Bronchial epithelial cell (primary cell): ENCODE measurements at regions not wholly inside any gene's neighbourhood (a gene's known extent, or its start where the extent isn't known, plus 50 kb on each side); places are given as distances from the start of the nearest gene placed in this dataset.
"Not testable (repeated sequence)": the region's sequence is repeated elsewhere in the genome, so short reads cannot be mapped to it uniquely, and the experiment has no call there.

Experiments used
- DNase-seq: peaks from one replicate; pipeline ENCODE4 v3.0.0-alpha.2; 2010; ENCODE audit warnings: low read depth
- FAIRE-seq: peaks from 2 replicates; lab custom pipeline; 2011; peaks lifted over from hg19 to GRCh38; lab: Jason Lieb, UNC
- H3K27me3 ChIP-seq: 2 replicates; pipeline ENCODE4 v1.5.1; 2011; ENCODE audit warnings: low read length; ENCODE audit not compliant: control insufficient read depth, insufficient read depth
- H3K36me3 ChIP-seq: 2 replicates; pipeline ENCODE4 v1.5.1; 2011; ENCODE audit warnings: low read length; ENCODE audit not compliant: control insufficient read depth, insufficient read depth
- H3K4me3 ChIP-seq: 2 replicates; pipeline ENCODE4 v1.5.1; 2011; ENCODE audit warnings: mild to moderate bottlenecking, low read depth, low read length, control low read depth
- TF ChIP-seq, protein P1 (sequence below): IDR thresholded peaks from 2 replicates; pipeline ENCODE4 v1.5.1; 2011; ENCODE audit warnings: mild to moderate bottlenecking, moderate library complexity, low read length, control low read depth, inconsistent platforms; ENCODE audit not compliant: insufficient read depth, severe bottlenecking

DNA sequence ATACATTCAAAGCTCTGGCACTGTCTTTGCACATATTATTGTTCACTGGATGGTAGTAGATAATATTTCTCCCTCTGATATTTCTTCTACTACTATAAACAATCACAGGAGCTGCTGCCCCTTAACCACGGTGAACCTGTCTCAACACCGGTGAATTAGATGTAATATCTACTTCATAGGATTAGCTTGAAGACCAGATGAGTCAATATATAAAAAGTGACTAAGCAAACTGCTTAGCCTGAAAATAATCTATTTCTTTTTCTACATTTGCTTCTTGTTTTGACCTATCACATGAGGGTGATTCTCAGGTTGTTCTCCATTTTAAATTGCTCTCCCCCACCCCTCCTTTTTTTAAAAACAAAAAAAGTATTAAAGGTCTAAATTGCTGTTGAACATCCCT lies 645.5 kb downstream of the ANKRD50 start:
- no peaks in the 10 kb centered on the region for H3K27me3 ChIP-seq
- H3K4me3 ChIP-seq: no peak overlapping the region
- TF ChIP-seq, protein P1, sequence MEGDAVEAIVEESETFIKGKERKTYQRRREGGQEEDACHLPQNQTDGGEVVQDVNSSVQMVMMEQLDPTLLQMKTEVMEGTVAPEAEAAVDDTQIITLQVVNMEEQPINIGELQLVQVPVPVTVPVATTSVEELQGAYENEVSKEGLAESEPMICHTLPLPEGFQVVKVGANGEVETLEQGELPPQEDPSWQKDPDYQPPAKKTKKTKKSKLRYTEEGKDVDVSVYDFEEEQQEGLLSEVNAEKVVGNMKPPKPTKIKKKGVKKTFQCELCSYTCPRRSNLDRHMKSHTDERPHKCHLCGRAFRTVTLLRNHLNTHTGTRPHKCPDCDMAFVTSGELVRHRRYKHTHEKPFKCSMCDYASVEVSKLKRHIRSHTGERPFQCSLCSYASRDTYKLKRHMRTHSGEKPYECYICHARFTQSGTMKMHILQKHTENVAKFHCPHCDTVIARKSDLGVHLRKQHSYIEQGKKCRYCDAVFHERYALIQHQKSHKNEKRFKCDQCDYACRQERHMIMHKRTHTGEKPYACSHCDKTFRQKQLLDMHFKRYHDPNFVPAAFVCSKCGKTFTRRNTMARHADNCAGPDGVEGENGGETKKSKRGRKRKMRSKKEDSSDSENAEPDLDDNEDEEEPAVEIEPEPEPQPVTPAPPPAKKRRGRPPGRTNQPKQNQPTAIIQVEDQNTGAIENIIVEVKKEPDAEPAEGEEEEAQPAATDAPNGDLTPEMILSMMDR: no peak
- FAIRE-seq: no peak
- H3K36me3 ChIP-seq: no peaks in the 10 kb centered on the region
- peak; percentile 53 for DNase-seq

DNA sequence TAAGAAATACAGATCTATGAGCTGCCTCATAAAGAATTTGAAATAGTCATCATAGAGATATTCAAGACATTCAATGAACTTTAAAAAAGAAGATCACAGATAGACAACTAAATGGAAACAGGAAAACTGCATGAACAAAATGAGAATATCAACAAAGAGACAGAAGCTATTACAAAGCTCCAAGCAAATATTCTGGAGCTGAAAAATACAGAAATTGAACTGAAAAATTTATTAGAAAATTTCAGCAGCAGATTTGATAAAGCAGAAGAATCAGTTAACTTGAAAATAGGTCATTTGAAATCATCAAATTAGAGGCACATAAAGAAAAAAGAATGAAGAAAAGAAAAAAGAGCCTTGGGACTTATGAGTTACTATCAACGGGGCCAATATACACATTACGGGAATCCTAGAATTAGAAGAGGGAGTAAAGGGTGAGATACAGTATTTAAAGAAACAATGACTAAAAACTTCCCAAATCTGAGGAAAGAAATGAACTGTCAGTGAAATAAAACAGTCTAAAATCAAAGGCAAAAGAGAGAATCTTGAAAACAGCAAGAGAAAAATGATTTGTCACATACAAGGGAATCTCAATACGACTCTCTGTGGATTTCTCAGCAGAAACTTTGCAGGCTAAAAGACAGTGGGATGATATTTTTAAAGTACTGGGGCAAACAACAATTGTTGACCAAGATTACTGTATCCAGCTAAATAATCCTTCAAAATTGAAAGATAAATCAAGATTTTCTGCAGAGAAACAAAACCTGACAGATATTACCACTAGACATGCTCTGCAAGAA lies 641.6 kb downstream of the ANKRD50 start:
- H3K27me3 ChIP-seq: no peaks in the 10 kb centered on the region
- DNase-seq (no peak), FAIRE-seq (no peak)
- H3K4me3 ChIP-seq: no peak overlapping the region
- TF ChIP-seq, protein P1: no peak
- no peaks in the 10 kb centered on the region for H3K36me3 ChIP-seq

DNA sequence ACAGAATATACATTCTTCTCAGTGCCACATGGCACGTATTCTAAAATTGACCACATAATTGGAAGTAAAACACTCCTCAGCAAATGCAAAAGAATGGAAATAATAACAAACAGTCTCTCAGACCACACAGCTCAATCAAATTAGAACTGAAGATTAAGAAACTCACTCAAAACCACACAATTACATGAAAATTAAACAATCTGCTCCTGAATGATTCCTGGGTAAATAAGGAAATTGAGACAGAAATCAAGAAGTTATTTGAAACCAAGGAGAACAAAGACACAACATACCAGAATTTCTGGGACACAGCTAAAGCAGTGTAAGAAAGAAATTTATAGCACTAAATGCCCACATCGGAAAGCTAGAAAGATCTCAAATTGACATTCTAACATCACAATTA lies 637.3 kb downstream of the ANKRD50 start:
- not testable (repeated sequence) for DNase-seq, H3K36me3 ChIP-seq, H3K4me3 ChIP-seq, FAIRE-seq, H3K27me3 ChIP-seq

DNA sequence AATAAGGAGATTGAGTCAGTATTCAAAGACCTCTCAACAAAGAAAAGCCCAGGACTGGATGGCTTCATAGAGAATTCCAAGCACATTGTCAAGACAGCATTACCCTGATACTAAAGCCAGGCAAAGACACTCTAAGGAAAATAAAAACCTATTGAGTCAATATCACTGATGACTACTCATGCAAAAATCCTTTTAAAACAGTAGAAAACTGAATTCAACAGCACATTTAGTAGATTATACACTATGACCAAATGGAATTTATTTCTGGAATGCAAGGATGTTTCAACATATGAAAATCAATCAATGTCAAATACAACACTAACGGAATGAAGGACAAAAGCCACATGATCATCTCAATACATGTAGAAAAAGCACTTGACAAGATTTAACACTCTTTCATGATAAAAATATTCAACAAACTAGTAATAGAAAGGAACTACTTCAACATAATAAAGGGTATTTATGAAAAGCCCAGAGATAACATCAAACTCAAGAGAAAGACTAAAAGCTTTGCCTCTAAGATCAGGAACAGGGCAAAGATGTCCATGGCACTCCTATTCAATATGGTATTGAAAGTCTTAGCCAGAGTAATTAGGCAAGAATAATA lies 633.3 kb downstream of the ANKRD50 start:
- Histone ChIP-seq H3K27me3 (no peaks in the 10 kb centered on the region), H3K36me3 (no peaks in the 10 kb centered on the region), H3K4me3 (no peak overlapping the region)
- no peak for FAIRE-seq
- TF ChIP-seq, protein P1: no peak
- no peak for DNase-seq

DNA sequence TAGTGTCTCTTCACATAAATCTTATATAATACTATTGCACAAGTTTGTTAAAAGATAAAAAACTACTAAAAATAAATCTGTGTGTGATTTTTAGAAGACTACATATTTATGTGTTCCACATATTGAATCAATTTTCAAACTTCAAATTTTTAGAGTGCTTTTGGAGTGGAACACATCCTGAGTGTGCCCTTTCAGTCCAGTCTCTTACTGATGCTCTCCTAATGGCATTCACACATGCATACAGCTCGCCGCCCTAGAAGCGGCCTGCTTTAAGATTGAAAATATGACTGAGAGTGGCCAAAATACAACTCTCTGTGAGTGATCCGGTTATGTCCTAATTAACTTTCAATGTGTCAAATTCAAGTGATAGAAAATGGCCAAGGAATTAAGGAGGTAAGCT lies 628.8 kb downstream of the ANKRD50 start:
- FAIRE-seq: no peak
- DNase-seq: no peak
- TF ChIP-seq, protein P1: no peak
- no peaks in the 10 kb centered on the region for H3K27me3 ChIP-seq
- H3K4me3 ChIP-seq: no peak overlapping the region
- no peaks in the 10 kb centered on the region for H3K36me3 ChIP-seq

DNA sequence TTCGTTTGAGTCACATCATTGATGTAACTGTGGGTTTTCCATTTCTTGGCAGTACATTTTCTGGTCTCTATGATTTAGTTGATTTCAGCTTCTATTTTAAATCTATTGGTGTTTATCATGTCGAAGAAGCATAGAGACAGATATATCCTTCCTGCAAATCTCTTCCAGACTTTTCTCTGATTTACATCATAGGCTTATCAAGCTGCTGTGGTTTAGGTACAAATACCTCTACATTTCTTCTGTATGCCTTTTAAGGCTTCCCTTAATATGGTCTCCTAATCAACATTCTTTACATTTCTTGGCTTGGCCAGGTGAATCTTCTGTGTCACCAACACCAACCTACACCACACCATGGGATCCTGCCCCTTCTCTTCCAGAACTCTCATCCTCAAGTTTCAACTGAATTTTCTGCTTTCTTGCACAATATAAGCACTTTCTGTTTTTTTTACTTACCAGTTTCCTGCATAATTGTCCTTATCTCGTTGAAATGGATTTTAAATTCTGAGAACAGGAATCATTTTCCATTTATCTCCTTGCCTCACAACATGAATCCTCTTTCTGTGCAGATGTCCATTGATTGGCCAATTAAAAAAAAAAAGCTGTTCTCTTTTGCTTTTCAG lies 626.9 kb downstream of the ANKRD50 start:
- FAIRE-seq (no peak), DNase-seq (no peak)
- no peak overlapping the region for H3K4me3 ChIP-seq
- no peaks in the 10 kb centered on the region for H3K27me3 ChIP-seq
- TF ChIP-seq, protein P1: no peak
- no peaks in the 10 kb centered on the region for H3K36me3 ChIP-seq
